Ishikawa (cell line): ENCODE measurements at regions not wholly inside any gene's neighbourhood (a gene's known extent, or its start where the extent isn't known, plus 50 kb on each side); places are given as distances from the start of the nearest gene placed in this dataset.

Experiments
- CEBPB ChIP-seq: IDR thresholded peaks from 2 replicates; pipeline ENCODE4 v1.6.1; 2012
- CREB1 ChIP-seq: IDR thresholded peaks from 2 replicates; pipeline ENCODE4 v1.6.1; 2012; ENCODE audit warnings: low read depth
- EGR1 ChIP-seq: IDR thresholded peaks from 2 replicates; pipeline ENCODE4 v1.6.1; 2012
- EP300 ChIP-seq: IDR thresholded peaks from 2 replicates; pipeline ENCODE4 v1.6.1; 2012; ENCODE audit warnings: borderline replicate concordance
- FOXM1 ChIP-seq: IDR thresholded peaks from 2 replicates; pipeline ENCODE4 v1.6.1; 2012; ENCODE audit warnings: low read depth, borderline replicate concordance
- MAX ChIP-seq: IDR thresholded peaks from 2 replicates; pipeline ENCODE4 v1.6.1; 2012
- NFIC ChIP-seq: IDR thresholded peaks from 2 replicates; pipeline ENCODE4 v1.6.1; 2012
- RAD21 ChIP-seq: IDR thresholded peaks from 2 replicates; pipeline ENCODE4 v1.6.1; 2012; ENCODE audit warnings: low read depth
- REST ChIP-seq: IDR thresholded peaks from 2 replicates; pipeline ENCODE4 v1.6.1; 2012; ENCODE audit warnings: low read depth, mild to moderate bottlenecking
- TAF1 ChIP-seq: IDR thresholded peaks from 2 replicates; pipeline ENCODE4 v1.6.1; 2012; ENCODE audit warnings: low read depth, mild to moderate bottlenecking
- TCF12 ChIP-seq: IDR thresholded peaks from 2 replicates; pipeline ENCODE4 v1.6.1; 2012; ENCODE audit warnings: low read depth
- TEAD4 ChIP-seq: IDR thresholded peaks from 2 replicates; pipeline ENCODE4 v1.6.1; 2012
- USF1 ChIP-seq: IDR thresholded peaks from 2 replicates; pipeline ENCODE4 v1.6.1; 2012
- YY1 ChIP-seq: IDR thresholded peaks from 2 replicates; pipeline ENCODE4 v1.6.1; 2012; ENCODE audit warnings: low read depth
- ZBTB7A ChIP-seq: IDR thresholded peaks from 2 replicates; pipeline ENCODE4 v1.6.1; 2012; ENCODE audit warnings: low read depth

GRCh38 chr3:153574445-153574844, 412.4 kb downstream of the RAP2B start:
- TF ChIP-seq RAD21: no peak
- no peak for TF ChIP-seq MAX
- no peak for TF ChIP-seq USF1
- TF ChIP-seq ZBTB7A: no peak

GRCh38 chr3:153577059-153577736, 415.2 kb downstream of the RAP2B start:
- no peak for TF ChIP-seq TCF12
- TF ChIP-seq CREB1: no peak
- TF ChIP-seq CEBPB: no peak
- no peak for TF ChIP-seq EGR1
- TF ChIP-seq USF1: no peak
- TF ChIP-seq REST: no peak
- TF ChIP-seq TEAD4: no peak
- no peak for TF ChIP-seq YY1
- TF ChIP-seq TAF1: no peak

- no peak for TF ChIP-seq YY1
- no peak for TF ChIP-seq REST
- no peak for TF ChIP-seq FOXM1
- no peak for TF ChIP-seq RAD21
- TF ChIP-seq CEBPB: no peak
- no peak for TF ChIP-seq NFIC
Measured at GRCh38 chr3:153578046-153578445, 416.0 kb downstream of the RAP2B start.

GRCh38 chr3:153590051-153590450, 428.0 kb downstream of the RAP2B start:
- no peak for TF ChIP-seq FOXM1
- no peak for TF ChIP-seq TEAD4
- no peak for TF ChIP-seq EP300
- no peak for TF ChIP-seq RAD21
- no peak for TF ChIP-seq EGR1
- TF ChIP-seq CEBPB: no peak
- TF ChIP-seq USF1: no peak
- no peak for TF ChIP-seq TAF1
- TF ChIP-seq REST: no peak
- no peak for TF ChIP-seq TCF12

- no peak for TF ChIP-seq REST
Measured at GRCh38 chr3:153591561-153592245, 429.7 kb downstream of the RAP2B start.
